Stimulated activated naive CD4-positive, alpha-beta T cell treated with Interleukin-2 at 50 U/mL for 16 hours (primary cell): ENCODE measurements at regions not wholly inside any gene's neighbourhood (a gene's known extent, or its start where the extent isn't known, plus 50 kb on each side); places are given as distances from the start of the nearest gene placed in this dataset.
"Not testable (repeated sequence)": the region's sequence is repeated elsewhere in the genome, so short reads cannot be mapped to it uniquely, and the experiment has no call there.

ENCODE experiments used
- DNase-seq: peaks from one replicate; lab custom pipeline; 2025; lab: John Stamatoyannopoulos, UW

DNA sequence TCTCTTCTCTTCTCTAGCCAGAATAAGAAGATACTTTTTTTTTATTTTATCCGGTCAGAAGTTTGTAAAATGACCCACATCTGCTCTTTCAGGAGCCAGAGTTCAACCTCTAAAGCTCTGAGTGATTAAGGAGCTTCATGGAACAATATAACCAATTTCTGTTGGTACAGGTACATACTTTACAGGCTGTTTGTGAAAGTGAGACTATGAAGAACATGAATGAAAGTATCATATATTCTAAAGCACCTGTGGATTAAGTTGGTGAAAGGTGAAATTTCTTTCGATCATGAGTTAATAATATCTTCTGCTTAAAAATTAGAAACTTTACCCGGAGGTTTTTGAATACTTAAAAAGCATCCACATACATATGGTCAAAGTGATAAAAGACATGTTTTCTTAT lies 65.2 kb downstream of the DMRT2 start:
- DNase-seq, result no peak

DNA sequence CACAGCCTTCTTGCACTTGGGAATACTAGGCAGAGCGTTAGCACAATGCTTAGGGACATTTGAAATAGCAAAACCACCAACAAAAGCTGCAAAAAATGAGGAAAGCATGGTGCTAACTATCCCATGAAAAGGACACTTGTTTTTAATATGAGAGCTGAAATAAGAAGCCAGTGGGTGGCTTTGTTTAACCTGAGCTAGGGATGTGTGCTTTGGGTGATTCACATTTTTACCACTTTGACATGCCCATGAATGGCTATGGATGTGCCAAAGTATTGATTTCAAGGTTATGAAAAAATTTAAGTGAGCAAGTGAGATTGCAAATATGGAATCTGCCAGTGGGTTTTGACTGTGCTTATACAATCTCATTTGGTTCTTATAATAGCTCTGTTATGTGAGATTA lies 67.3 kb downstream of the DMRT2 start:
- no peak for DNase-seq

DNA sequence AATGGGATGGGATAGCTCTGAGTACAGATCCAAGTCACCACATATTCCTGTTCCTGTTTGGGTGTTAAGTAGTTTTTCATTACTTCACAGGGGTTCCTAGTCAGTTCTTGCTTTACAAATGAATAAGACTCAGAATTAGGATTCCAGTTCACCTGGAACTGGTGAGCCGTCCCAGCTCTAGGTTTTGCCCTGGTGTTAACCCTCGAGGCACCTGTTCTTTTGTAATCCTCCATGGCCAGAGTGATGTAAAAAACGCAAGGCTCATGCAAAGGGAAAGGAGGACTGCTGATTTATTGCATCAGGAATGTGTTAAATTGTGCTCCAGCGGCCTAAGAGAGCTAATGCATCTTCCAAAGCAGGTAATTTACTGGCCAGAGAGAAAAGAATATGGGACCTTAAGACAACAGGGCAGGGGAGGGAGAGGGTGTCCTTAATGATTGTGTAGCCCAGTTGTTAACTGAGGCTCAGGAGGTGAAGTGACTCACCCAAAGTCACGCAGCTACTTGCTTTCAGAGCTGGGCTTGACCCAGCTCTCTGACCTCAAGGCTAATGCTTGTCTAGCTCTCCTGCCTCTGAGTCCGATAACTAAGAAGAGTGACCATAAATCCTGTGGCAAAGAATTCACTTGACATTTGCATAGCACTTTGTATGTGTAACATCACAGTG lies 70.5 kb downstream of the DMRT2 start:
- DNase-seq, result no peak

DNA sequence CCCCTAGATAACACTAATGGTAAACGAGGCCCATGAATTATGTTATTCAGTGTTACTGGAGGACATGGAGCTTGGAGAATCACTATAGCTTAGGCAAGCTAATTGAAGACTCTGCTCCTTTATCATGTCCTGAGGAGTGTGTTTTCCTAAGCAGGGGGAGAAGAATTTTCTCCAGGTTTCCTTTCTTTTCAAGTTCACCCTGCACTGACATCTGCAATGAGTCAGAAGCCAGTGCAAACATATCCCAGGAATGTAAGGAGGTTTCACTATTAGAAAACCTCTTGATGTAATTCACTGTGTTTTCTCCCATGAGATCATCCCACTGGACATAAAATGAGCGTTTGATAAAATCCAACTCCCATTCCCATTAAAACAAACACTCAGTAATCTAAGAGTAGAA lies 75.6 kb downstream of the DMRT2 start:
- no peak for DNase-seq

DNA sequence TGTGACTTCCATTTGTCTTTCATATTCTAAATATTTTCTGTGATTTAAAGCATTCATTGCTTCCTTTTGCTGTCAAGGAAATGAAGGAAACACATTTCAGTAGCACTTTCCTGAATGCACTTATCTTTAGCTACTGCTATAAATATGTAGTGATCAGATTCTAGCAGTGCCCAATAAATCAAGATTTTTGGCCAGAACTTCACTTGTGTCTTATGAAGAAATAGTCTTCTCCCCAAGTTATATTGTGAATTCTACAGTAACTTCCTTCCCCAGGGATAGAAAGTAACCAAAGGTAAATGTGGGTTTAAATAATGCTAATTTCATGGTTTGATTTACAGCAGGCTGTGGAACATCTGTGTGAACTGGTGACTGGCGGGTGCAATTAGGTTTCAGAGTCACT lies 77.9 kb downstream of the DMRT2 start:
- no peak for DNase-seq

DNA sequence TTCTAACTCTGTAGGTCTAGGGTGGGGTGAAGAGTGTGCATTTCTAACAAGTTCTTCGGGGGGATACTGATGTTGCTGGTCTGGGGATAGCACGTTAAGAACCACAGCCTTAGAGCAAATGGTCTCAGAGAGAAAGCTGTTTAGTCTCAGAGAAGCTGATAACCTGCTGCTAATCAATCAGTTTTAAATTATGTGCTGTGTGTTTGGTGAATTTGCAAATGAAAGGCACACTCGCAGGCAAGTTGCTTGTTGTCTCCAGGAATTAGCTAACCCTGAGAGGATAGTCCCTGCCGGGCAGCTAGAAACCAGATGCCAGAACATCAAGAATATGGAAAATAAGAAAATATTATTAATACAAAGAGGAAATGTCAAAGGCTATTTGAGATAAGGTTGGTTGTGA lies 79.2 kb downstream of the DMRT2 start:
- no peak for DNase-seq

DNA sequence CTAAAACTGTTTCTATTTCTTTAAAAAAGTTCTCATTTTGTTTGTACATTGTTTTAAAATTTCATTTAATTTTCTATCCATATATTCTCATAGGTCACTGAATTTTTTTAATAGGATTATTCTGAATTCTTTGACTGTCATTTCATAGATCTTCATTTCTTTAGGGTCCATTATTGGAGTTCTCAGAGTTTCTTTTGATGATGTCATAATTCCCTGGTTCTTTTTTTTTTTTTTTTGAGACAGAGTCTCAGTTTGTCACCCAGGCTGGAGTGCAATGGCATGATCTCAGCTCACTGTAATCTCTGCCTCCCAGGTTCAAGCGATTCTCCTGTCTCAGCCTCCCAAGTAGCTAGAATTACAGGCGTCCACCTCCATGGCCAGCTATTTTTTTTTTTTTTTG lies 89.9 kb downstream of the DMRT2 start:
- DNase-seq, result no peak

DNA sequence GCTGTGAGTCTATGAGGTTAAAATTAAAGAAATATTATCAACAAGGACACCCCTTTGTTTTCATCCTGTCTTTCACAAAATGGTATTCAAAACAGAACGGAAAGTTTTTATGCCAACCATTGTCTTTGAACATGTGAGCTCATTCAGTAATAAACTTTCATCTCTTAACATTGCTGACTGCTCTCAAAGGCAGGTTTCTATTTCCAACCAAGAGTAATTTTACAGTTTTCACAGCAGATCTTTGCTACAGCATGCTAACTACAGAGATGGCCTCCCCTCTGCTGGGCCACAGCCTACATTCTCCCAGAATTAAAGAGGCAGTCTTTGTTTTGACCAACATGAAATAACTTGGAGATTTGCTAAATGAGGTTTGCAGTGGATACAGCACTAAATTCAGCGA lies 101.5 kb downstream of the DMRT2 start:
- no peak for DNase-seq

DNA sequence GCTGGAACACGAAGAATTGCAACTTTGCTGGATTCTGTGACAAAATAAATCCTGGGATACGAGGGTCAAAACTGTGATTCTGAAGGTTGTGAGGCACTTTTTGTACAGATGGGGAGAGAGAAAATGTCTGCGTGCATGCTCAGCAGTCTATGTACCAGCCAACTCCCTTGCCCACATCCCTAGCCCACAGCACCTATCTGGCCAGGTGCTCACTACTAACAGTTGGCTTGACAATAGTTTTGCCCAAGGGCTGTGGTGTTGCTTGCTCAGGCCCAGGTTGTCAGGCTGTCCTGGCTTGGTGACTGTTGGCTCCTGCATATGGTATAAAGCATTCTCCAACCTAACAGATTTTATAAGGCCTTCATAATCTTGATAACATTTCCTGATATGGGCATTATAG lies 102.0 kb downstream of the DMRT2 start:
- DNase-seq, result no peak

DNA sequence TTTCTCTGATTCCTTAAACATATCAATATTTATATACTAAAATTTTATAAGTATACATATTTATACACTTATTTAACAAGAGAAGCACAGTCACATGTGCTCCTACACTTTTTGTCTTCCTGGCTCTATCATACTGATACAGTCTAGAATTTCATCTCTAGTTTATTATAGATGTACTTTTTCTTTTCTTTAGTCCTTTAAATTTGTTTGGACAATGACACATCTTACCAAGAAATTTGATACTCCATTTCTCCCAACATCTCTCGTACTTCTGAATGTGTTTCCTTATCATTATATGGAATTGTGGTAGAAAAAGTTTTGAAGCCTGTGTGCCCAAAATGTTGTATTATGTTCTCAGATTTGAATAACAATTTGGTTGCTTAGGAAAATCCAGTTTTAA lies 104.6 kb downstream of the DMRT2 start:
- DNase-seq, result no peak

DNA sequence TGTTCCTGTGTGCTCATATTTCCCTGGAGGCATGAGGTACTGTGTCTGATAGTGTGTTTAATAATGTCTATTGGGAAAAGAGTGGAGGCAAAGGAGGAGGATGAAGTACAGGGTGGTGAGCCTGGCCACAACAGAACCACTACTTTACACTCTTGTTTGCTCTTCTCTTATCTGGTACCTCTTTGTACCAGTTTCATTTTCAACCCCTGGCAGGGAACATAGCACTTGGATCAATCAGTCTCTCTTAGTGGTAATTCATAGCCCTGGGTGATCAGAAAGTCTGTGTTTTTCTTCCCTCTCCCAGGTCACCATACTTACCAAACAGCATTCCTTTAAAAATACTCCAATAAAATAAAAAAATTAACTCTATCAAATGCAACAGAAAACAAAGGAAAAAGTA lies 105.4 kb downstream of the DMRT2 start:
- no peak for DNase-seq

DNA sequence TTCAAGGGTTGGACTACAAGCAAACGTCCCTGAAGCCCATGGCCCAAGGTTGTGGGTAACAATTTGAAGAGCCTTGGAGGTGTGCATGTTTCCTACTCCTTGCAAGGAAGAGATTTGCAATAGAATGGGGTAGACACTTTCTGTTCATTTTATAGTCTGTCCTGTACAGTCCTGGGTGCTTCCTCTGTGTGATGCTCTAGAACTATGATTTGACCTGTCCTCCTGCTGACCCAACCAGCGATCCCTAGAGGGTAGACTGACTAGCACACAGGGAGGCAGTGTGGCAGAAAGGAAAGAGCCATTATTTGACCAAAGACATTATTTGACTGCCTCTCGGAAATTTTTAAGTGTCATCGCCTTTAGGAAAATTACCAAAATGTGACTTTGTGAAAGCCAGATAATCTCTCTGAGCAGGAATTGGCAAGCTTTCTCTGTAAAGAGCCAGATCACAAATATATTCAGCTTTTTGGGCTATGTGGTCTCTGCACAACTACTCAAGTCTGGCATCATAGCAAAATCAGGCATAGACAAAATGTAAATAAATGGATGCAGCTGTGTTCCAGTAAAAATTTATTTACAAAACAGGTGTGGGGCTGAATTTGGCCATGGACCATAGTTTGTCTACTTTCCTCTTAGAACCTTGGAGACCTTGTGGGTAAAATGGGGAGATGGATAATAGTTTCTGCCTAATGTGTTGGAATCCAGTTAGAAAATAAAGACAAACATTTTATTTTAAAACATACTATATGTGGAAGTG lies 106.8 kb downstream of the DMRT2 start:
- DNase-seq, result no peak

DNA sequence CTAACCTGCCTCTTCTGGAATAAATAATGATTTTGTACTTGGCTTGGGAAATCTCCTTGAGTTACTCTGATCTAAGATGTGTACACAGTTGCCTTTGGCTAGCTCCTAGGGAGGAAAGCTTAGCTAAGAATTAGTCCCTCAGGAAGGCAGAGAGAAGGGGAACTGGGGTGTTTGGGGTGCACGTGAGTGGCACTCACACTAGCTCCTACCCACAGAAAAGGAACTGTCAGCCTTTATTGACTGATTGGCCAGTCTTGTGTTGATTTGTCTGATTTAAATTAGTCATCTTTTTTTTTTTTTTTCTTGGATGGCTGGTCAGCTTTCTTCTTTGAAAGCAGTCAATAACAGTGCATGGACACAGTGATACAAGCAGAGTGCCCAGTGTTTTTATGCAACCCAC lies 107.7 kb downstream of the DMRT2 start:
- DNase-seq, result no peak

DNA sequence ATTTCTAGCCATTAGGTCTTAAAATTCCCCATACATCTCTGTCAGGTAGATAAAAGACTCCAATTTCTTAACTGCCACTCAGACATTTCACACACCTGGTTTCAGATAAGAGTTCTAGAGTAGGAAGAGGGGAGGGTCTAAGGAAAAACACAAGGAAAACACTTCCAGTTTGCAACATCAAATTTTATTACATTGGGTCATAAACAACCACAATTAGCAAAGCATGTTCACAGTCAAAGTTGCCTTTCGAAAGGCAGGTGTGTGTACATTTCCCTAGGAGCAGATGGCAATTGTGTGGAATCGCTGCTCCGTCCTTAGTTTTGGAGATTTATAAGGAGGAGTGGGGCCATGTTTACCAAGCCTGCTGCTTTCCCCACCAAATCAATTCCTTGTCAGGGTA lies 120.8 kb downstream of the DMRT2 start:
- DNase-seq, result no peak

DNA sequence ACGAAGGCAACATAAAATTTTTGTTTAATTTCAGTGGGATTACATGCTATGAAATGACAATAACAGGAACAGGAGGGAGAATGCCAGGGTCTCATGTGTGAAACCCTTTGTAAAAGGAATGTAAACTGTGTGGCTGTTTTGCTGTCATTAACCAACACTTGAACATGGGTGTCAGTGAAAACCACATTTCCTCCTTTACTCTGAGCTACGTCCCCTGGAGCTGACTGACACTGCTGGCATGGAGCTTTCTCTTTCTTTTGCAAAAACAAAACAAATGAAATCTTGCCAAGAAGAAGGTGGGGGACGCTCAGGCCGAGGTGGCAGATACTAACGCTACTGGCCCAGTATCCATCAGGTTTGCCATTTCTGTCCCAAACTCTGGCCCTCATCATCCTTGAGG lies 121.4 kb downstream of the DMRT2 start:
- no peak for DNase-seq

DNA sequence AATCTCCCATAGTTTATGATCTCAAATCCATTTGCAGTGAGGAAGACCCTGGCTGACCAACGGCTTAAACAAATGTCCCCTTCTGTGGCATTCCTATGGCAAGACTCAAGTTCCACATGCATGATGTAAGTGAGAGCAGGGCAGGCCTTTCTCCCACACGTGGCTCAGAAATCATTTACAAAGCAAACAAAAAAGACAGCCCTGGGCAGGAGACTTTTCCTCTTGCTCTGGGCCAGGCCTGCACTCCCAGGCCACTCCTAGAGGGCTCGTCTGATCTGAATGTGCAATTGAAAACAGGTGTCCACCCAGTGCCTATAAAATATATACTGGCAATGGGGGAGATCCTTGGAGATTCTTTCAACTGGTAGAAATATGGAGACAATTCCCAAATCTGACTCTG lies 123.1 kb downstream of the DMRT2 start:
- no peak for DNase-seq

DNA sequence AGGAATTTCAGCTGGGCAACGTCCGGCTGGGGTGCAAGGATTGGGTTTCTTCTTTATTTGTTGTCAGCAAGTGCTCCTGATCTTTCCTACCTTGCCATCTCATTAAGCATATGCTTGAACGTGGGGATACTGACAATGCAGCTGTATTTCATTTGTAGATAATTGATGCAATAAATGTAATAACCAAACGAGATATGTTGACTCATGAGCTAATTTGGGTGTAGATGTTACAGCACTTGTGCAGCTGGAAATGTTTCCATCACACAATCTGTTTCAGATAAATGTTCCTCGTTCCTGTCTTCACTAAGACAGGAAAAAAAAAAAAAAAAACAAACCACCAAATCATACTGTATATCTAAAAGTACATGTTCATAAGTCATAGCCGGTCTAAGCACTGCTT lies 123.8 kb downstream of the DMRT2 start:
- no peak for DNase-seq

DNA sequence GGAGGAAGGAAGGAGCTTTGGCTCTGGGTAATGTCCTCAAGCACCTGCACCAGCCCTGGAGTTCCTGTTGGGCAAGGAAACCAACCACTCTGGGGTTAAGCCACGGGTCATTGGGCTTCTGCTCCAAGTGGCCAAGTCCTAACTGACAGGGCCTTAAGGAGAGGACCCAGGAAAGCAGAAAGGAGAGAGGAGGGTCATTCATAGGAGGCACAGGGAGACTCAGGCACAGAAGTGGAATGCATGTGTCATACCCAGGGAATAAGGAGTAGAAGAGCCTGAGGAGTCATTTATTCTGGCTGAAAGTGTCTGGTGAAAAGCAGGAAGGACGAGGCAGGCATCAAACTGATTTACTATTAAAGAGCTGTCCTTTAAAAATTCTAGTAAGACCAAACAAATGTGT lies 129.2 kb downstream of the DMRT2 start:
- DNase-seq, result no peak

DNA sequence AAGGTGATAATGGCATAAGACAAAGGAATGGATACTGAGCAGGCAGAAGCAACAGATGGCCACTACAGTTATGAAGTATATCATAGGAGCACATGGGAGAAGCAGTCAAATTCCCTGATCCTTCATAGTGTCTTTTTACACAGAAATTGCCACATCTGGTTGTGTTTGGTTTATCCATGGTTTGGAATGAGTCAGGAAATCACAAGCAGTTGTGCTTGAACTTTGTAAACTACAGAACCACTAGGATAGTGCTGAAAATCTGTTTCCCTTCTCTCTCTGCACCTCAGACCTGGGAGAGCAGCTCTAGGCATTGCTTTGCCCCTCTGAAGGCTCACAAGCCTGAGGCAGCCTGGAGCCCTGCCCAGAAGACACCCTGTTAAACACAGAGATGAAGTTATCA lies 134.0 kb downstream of the DMRT2 start:
- no peak for DNase-seq

DNA sequence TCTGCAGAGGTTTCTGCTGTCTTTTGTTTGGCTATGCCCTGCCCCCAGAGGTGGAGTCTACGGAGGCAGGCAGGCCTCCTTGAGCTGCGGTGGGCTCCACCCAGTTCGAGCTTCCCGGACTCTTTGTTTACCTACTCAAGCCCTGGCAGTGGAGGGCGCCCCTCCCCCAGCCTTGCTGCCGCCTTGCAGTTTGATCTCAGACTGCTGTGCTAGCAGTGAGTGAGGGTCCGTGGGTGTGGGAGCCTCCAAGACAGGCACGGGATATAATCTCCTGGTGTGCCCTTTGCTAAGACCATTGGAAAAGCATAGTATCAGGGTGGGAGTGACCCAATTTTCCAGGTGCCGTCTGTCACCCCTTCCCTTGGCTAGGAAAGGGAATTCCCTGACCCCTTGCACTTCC lies 137.0 kb downstream of the DMRT2 start:
- not testable (repeated sequence) for DNase-seq

DNA sequence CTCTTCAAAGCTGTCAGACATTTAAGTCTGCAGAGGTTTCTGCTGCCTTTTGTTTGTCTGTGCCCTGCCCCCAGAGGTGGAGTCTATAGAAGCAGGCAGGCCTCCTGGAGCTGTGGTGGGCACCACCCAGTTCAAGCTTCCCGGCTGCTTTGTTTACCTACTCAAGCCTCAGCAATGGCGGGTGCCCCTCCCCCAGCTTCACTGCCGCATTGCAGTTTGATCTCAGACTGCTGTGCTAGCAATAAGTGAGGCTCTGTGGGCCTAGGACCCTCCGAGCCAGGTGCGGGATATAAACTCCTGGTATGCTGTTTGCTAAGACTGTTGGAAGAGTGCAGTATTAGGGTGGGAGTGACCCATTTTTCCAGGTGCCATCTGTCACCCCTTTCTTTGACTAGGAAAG lies 145.5 kb downstream of the DMRT2 start:
- not testable (repeated sequence) for DNase-seq

DNA sequence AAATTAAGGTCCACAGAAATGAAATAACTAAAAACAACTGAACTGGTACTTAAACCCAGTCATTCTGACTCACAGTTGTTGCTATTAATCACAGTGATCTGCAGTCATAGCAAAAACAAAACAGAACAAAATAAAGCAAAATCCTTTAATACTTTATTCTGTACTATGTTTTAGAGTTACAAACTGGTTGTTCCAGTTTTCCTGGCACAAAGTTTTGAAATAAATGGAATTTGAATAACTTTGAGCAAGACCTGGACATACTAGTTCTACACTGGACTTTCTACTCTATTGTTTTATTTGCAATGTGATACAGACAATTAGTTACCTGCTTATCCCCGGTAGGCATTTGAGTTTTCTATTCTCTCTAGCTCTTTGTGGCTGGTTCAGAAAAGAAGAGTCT lies 147.9 kb downstream of the DMRT2 start:
- DNase-seq, result no peak

DNA sequence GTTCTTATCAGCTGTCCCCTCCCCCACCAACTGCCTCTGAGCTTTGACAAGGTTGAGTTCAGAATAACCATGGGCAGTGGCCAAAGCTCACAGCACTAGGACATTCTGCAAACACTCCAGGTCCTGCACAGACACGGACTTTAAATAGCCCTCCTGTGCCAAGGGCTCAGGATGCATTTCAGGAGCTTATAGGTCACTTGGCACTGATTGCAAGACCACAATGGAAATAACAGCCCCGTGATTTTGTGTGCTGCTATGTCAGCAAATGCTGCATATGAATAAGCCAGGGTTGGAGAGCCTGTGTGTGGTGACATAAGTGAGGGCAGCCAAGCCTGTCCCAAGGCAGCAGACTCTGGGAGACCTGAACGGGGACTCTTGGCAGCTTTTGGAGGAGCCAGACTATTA lies 150.7 kb downstream of the DMRT2 start:
- no peak for DNase-seq

DNA sequence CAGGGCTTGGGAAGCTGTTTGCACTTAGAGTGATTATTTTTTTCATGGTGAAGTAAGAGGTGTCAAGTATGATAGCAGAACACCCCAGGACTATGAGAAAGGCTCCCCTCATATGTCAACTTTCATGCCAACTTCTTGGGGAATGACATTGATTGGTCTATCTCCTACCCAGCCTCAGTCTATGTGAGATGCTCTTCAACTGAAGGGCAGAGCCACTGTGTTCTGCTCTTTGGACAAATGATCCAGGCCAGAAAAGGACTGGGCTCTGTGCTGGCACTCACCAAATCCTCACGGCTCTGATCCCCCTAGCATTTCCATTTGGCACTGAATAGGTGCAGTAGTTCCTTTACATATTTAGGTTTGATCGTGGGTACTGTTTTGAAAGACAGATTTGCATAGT lies 151.1 kb downstream of the DMRT2 start:
- DNase-seq, result no peak
